SU-DHL-6 (cell line): ENCODE measurements at regions not wholly inside any gene's neighbourhood (a gene's known extent, or its start where the extent isn't known, plus 50 kb on each side); places are given as distances from the start of the nearest gene placed in this dataset.

Source experiments
- H2AFZ ChIP-seq: fragments of 200-600 bp; sonication (generic); 2 replicates; pipeline ENCODE4 v1.6.1; 2014; ENCODE audit warnings: low read depth, mild to moderate bottlenecking, moderate library complexity, mixed read lengths, antibody characterized with exemption, low read length; ENCODE audit not compliant: severe bottlenecking
- H3F3A ChIP-seq: fragments of 200-600 bp; shearing (Covaris generic); 2 replicates; pipeline ENCODE4 v1.6.0; 2016; ENCODE audit warnings: antibody characterized with exemption, mild to moderate bottlenecking; ENCODE audit not compliant: insufficient read depth
- H3K27ac ChIP-seq: fragments of 200-600 bp; sonication (generic); 2 replicates; pipeline ENCODE4 v1.5.1; 2016; ENCODE audit warnings: low read depth, mild to moderate bottlenecking, low read length, moderate library complexity, mixed read lengths
- H3K27me3 ChIP-seq: fragments of 200-600 bp; sonication (generic), shearing (Covaris generic); 2 replicates; pipeline ENCODE4 v1.6.0; 2014; ENCODE audit warnings: mild to moderate bottlenecking, low read length
- H3K36me3 ChIP-seq: fragments of 200-600 bp; sonication (generic); 2 replicates; pipeline ENCODE4 v1.6.1; 2014; ENCODE audit warnings: mild to moderate bottlenecking, low read length, mixed read lengths
- H3K4me2 ChIP-seq: fragments of 300-600, 200-600 bp; shearing (Covaris generic), sonication (generic); 2 replicates; pipeline ENCODE4 v1.6.0; 2014; ENCODE audit warnings: low read length, low read depth, mild to moderate bottlenecking; ENCODE audit not compliant: poor library complexity, severe bottlenecking
- H3K4me3 ChIP-seq: fragments of 200-600 bp; sonication (generic); 2 replicates; pipeline ENCODE4 v1.5.1; 2014; ENCODE audit warnings: antibody characterized with exemption, low read length, mild to moderate bottlenecking, mixed read lengths; ENCODE audit not compliant: insufficient read depth, poor library complexity, severe bottlenecking
- H3K79me2 ChIP-seq: fragments of 200-600 bp; sonication (generic); 2 replicates; pipeline ENCODE4 v1.6.1; 2014; ENCODE audit warnings: mild to moderate bottlenecking, low read length, moderate library complexity; ENCODE audit not compliant: insufficient read depth
- H3K9ac ChIP-seq: fragments of 200-600 bp; sonication (generic); 2 replicates; pipeline ENCODE4 v1.7.0; 2014; ENCODE audit warnings: mild to moderate bottlenecking, low read length
- H3K9me2 ChIP-seq: fragments of 200-600 bp; sonication (generic); replicated peaks from 2 replicates; pipeline ENCODE4 v1.6.1; 2014; ENCODE audit warnings: low read length; ENCODE audit not compliant: insufficient read depth
- H3K9me3 ChIP-seq: fragments of 200-600 bp; sonication (generic); 2 replicates; pipeline ENCODE4 v1.6.1; 2014; ENCODE audit warnings: low read length, mixed read lengths; ENCODE audit not compliant: insufficient read depth
- H4K20me1 ChIP-seq: fragments of 200-600 bp; sonication (generic); 2 replicates; pipeline ENCODE4 v1.6.1; 2014; ENCODE audit warnings: low read depth, mild to moderate bottlenecking, antibody characterized with exemption, low read length, moderate library complexity, mixed read lengths
- CTCF ChIP-seq: fragments of 200-600 bp; sonication (generic); IDR thresholded peaks from one replicate; pipeline ENCODE4 v1.5.1; 2017; ENCODE audit warnings: antibody characterized with exemption, mild to moderate bottlenecking, low read length, moderate library complexity; ENCODE audit not compliant: insufficient read depth, poor library complexity, severe bottlenecking
- EZH2phosphoT487 ChIP-seq: fragments of 200-600 bp; sonication (generic), shearing (Covaris generic); conservative IDR thresholded peaks from 2 replicates; pipeline ENCODE4 v1.6.1; 2018; ENCODE audit warnings: mild to moderate bottlenecking, antibody characterized with exemption, low read length, moderate library complexity, mixed read lengths

- no peak overlapping the region for H3K9ac ChIP-seq
- no peaks in the 10 kb centered on the region for H3K9me2 ChIP-seq
- H3F3A ChIP-seq = no peaks in the 10 kb centered on the region; the same call in 1 of the 2 replicates
- H3K4me2 ChIP-seq = no peak overlapping the region
- H3K36me3 ChIP-seq = no peaks in the 10 kb centered on the region
- TF ChIP-seq EZH2phosphoT487 (no peak), CTCF (no peak)
- H3K27ac ChIP-seq = no peak overlapping the region
- H2AFZ ChIP-seq = no peak overlapping the region
- H3K4me3 ChIP-seq = no peak overlapping the region
- no peaks in the 10 kb centered on the region for H3K27me3 ChIP-seq
- H4K20me1 ChIP-seq = no peaks in the 10 kb centered on the region
- H3K79me2 ChIP-seq = no peaks in the 10 kb centered on the region
- no peaks in the 10 kb centered on the region for H3K9me3 ChIP-seq
Measured at GRCh38 chr12:92478692-92479091, 224.1 kb upstream of the PLEKHG7 start.

DNA sequence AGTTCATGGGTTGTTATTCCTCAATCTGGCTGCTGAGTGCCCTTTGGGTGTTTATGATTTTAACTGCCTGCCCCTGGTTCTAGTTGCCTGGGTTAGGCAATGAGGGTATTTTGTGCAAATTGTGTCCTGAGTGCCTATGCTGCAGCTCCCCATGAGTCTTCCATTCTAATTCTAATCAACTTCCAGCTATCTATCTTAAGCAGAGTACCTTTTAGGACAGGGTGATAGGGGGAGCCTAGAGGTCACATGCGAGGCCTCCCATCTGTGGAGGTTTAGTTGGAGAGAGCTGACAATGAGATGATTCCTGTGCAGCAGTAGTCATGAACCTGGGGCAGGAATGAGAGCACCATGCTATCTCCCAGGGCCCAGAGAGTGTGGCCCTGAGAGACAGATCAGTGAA, 225.9 kb upstream of the PLEKHG7 start:
- TF ChIP-seq EZH2phosphoT487 (no peak), CTCF (no peak)
- H2AFZ ChIP-seq = no peak overlapping the region

GRCh38 chr12:92473564-92473963, 229.2 kb upstream of the PLEKHG7 start:
- Histone ChIP-seq H3K4me2 (peak overlapping the region; percentile 19), H3K9me3 (no peaks in the 10 kb centered on the region), H2AFZ (peak overlapping the region; percentile 30), H3K4me3 (no peak overlapping the region), H3K27me3 (no peaks in the 10 kb centered on the region), H3F3A (peaks cover 36% of the 10 kb centered on the region), H4K20me1 (no peaks in the 10 kb centered on the region), H3K27ac (no peak overlapping the region), H3K36me3 (no peaks in the 10 kb centered on the region), H3K9ac (no peak overlapping the region), H3K79me2 (peaks cover 11% of the 10 kb centered on the region), H3K9me2 (no peaks in the 10 kb centered on the region)
- TF ChIP-seq EZH2phosphoT487 (no peak), CTCF (no peak)

More for the DNA sequence above, 225.9 kb upstream of the PLEKHG7 start:
- Histone ChIP-seq H4K20me1 (no peaks in the 10 kb centered on the region), H3K36me3 (no peaks in the 10 kb centered on the region), H3K4me2 (no peak overlapping the region), H3F3A (peaks cover 3% of the 10 kb centered on the region; the same call in 1 of the 2 replicates), H3K4me3 (no peak overlapping the region), H3K79me2 (no peaks in the 10 kb centered on the region; the same call in 1 of the 2 replicates), H3K9me3 (no peaks in the 10 kb centered on the region), H3K27ac (no peak overlapping the region), H3K9me2 (no peaks in the 10 kb centered on the region), H3K27me3 (no peaks in the 10 kb centered on the region), H3K9ac (no peak overlapping the region)

GRCh38 chr12:92472201-92472600, 230.6 kb upstream of the PLEKHG7 start:
- no peaks in the 10 kb centered on the region for H3K9me2 ChIP-seq
- H3K4me3 ChIP-seq = peak overlapping the region; percentile 11
- TF ChIP-seq CTCF (no peak), EZH2phosphoT487 (no peak)
- H4K20me1 ChIP-seq = no peaks in the 10 kb centered on the region
- H3K9me3 ChIP-seq = no peaks in the 10 kb centered on the region
- H3K9ac ChIP-seq = peak overlapping the region; percentile 52
- no peaks in the 10 kb centered on the region for H3K36me3 ChIP-seq
- H3K79me2 ChIP-seq = peaks cover 19% of the 10 kb centered on the region
- no peaks in the 10 kb centered on the region for H3K27me3 ChIP-seq
- peak overlapping the region; percentile 90 for H3K4me2 ChIP-seq
- H2AFZ ChIP-seq = no peak overlapping the region
- H3K27ac ChIP-seq = peak overlapping the region; percentile 99
- peaks cover 50% of the 10 kb centered on the region for H3F3A ChIP-seq
